Smooth muscle cell (in vitro differentiated cells): ENCODE measurements at regions not wholly inside any gene's neighbourhood (a gene's known extent, or its start where the extent isn't known, plus 50 kb on each side); places are given as distances from the start of the nearest gene placed in this dataset.

Experiments
- DNase-seq: peaks from one replicate; lab custom pipeline; 2025; ENCODE audit not compliant: unreplicated experiment; lab: John Stamatoyannopoulos, UW
- H2AFZ ChIP-seq: fragments of 200-600 bp; sonication (generic); 2 replicates; pipeline ENCODE4 v1.6.0; 2016; ENCODE audit warnings: antibody characterized with exemption, low read depth, mild to moderate bottlenecking
- H3F3A ChIP-seq: fragments of 200-600 bp; sonication (generic); 2 replicates; pipeline ENCODE4 v1.6.0; 2017; ENCODE audit warnings: antibody characterized with exemption, low read depth
- H3K27ac ChIP-seq: fragments of 200-600 bp; sonication (generic); 2 replicates; pipeline ENCODE4 v1.5.1; 2016; ENCODE audit warnings: low read depth, mild to moderate bottlenecking
- H3K27me3 ChIP-seq: fragments of 200-600 bp; sonication (generic); 2 replicates; pipeline ENCODE4 v1.6.1; 2016; ENCODE audit warnings: low read depth, mild to moderate bottlenecking
- H3K36me3 ChIP-seq: fragments of 200-600 bp; sonication (generic); 2 replicates; pipeline ENCODE4 v1.5.1; 2016; ENCODE audit warnings: low read depth
- H3K4me1 ChIP-seq: fragments of 200-600 bp; sonication (generic); 2 replicates; pipeline ENCODE4 v1.5.1; 2016; ENCODE audit warnings: low read depth
- H3K4me2 ChIP-seq: fragments of 200-600 bp; sonication (generic); 2 replicates; pipeline ENCODE4 v1.6.0; 2016; ENCODE audit warnings: mild to moderate bottlenecking
- H3K4me3 ChIP-seq: fragments of 200-600 bp; sonication (generic); 2 replicates; pipeline ENCODE4 v1.5.1; 2016; ENCODE audit warnings: mild to moderate bottlenecking
- H3K79me2 ChIP-seq: fragments of 200-600 bp; sonication (generic); 2 replicates; pipeline ENCODE4 v1.6.0; 2016; ENCODE audit warnings: low read depth, mild to moderate bottlenecking
- H3K9ac ChIP-seq: fragments of 200-600 bp; sonication (generic); 2 replicates; pipeline ENCODE4 v1.6.0; 2016; ENCODE audit warnings: low read depth
- H3K9me3 ChIP-seq: fragments of 200-600 bp; sonication (generic); replicated peaks from 2 replicates; pipeline ENCODE4 v1.5.1; 2016; ENCODE audit warnings: low read depth
- H4K20me1 ChIP-seq: fragments of 200-600 bp; sonication (generic); 2 replicates; pipeline ENCODE4 v1.6.0; 2016; ENCODE audit warnings: low read depth
- CTCF ChIP-seq: fragments of 200-600 bp; sonication (generic); IDR thresholded peaks from 2 replicates; pipeline ENCODE4 v1.5.1; 2017; ENCODE audit warnings: borderline replicate concordance, mild to moderate bottlenecking, antibody characterized with exemption; ENCODE audit not compliant: insufficient read depth, poor library complexity, severe bottlenecking
- WGBS: methylation state at CpG from one replicate; pipeline ENCODE4 v1.1.7; 2016; ENCODE audit warnings: low lambda C conversion rate; 5-methylcytosine and 5-hydroxymethylcytosine counted together

- no peaks in the 10 kb centered on the region for H3K27me3 ChIP-seq
- H3K9me3 ChIP-seq, result no peaks in the 10 kb centered on the region
- no peaks in the 10 kb centered on the region for H3K36me3 ChIP-seq
- no peaks in the 10 kb centered on the region for H3K79me2 ChIP-seq
- no peaks in the 10 kb centered on the region for H3F3A ChIP-seq
- H3K27ac ChIP-seq, result no peak overlapping the region
- no peak overlapping the region for H2AFZ ChIP-seq
- H3K4me1 ChIP-seq, result no peaks in the 10 kb centered on the region
- no peak for TF ChIP-seq CTCF
- no peak overlapping the region for H3K4me2 ChIP-seq
- H4K20me1 ChIP-seq, result no peaks in the 10 kb centered on the region
- no peak overlapping the region for H3K4me3 ChIP-seq
- 81% methylated on average over 4 of the region's 4 CpGs for WGBS
- H3K9ac ChIP-seq, result no peak overlapping the region
- DNase-seq, result no peak
Observed at GRCh38 chr6:165722022-165722421, 59.0 kb upstream of the PDE10A start.

GRCh38 chr6:165721356-165721755 lies 58.3 kb upstream of the PDE10A start:
- H3K9ac ChIP-seq, result no peak overlapping the region
- no peak overlapping the region for H3K4me3 ChIP-seq
- no peak for DNase-seq
- no peak overlapping the region for H3K4me2 ChIP-seq
- 49% methylated on average over 3 of the region's 3 CpGs for WGBS
- H3F3A ChIP-seq, result no peaks in the 10 kb centered on the region
- H4K20me1 ChIP-seq, result no peaks in the 10 kb centered on the region
- no peaks in the 10 kb centered on the region for H3K9me3 ChIP-seq
- no peaks in the 10 kb centered on the region for H3K4me1 ChIP-seq
- no peak for TF ChIP-seq CTCF
- no peak overlapping the region for H2AFZ ChIP-seq
- H3K79me2 ChIP-seq, result no peaks in the 10 kb centered on the region
- H3K36me3 ChIP-seq, result no peaks in the 10 kb centered on the region
- no peaks in the 10 kb centered on the region for H3K27me3 ChIP-seq
- H3K27ac ChIP-seq, result no peak overlapping the region

- no peak overlapping the region for H2AFZ ChIP-seq
- peak overlapping the region; percentile 58 for H3K4me2 ChIP-seq
Observed at GRCh38 chr6:165718491-165718891, 55.5 kb upstream of the PDE10A start.

More at GRCh38 chr6:165718491-165718891, 55.5 kb upstream of the PDE10A start:
- Histone ChIP-seq H3K27me3 (no peaks in the 10 kb centered on the region), H3K9me3 (no peaks in the 10 kb centered on the region), H3K79me2 (no peaks in the 10 kb centered on the region), H3K4me3 (no peak overlapping the region), H3K36me3 (no peaks in the 10 kb centered on the region), H3K4me1 (no peaks in the 10 kb centered on the region), H3K9ac (no peak overlapping the region), H3K27ac (peak overlapping the region; percentile 77), H3F3A (no peaks in the 10 kb centered on the region), H4K20me1 (no peaks in the 10 kb centered on the region)
- no peak for TF ChIP-seq CTCF
- no peak for DNase-seq
- 47% methylated on average over 4 of the region's 4 CpGs for WGBS
